WERI-Rb-1 (cell line): ENCODE measurements at regions not wholly inside any gene's neighbourhood (a gene's known extent, or its start where the extent isn't known, plus 50 kb on each side); places are given as distances from the start of the nearest gene placed in this dataset.

Experiments
- DNase-seq: peaks from one replicate; pipeline ENCODE4 v3.0.0-alpha.2; 2020
- H3K27ac ChIP-seq: fragments of 250-450 bp; sonication (Bioruptor Pico); 2 replicates; pipeline ENCODE4 v1.5.1; 2020; ENCODE audit warnings: mild to moderate bottlenecking, moderate library complexity
- H3K27me3 ChIP-seq: fragments of 250-450 bp; sonication (Bioruptor Pico); 2 replicates; pipeline ENCODE4 v1.5.1; 2021; ENCODE audit warnings: mild to moderate bottlenecking, low read depth, moderate library complexity; ENCODE audit not compliant: insufficient read depth, severe bottlenecking
- H3K36me3 ChIP-seq: fragments of 250-450 bp; sonication (Bioruptor Pico); 2 replicates; pipeline ENCODE4 v1.5.1; 2020; ENCODE audit warnings: mild to moderate bottlenecking, moderate library complexity
- H3K4me3 ChIP-seq: 2 replicates; pipeline ENCODE4 v1.5.1; 2011; ENCODE audit warnings: low read depth, mild to moderate bottlenecking, control low read depth, low read length
- H3K9me3 ChIP-seq: fragments of 250-450 bp; sonication (Bioruptor Pico); 2 replicates; pipeline ENCODE4 v1.5.1; 2021; ENCODE audit warnings: mild to moderate bottlenecking, moderate library complexity; ENCODE audit not compliant: severe bottlenecking
- CTCF ChIP-seq: IDR thresholded peaks from 2 replicates; pipeline ENCODE4 v1.5.1; 2011; ENCODE audit warnings: low read depth, mild to moderate bottlenecking, control low read depth, inconsistent platforms, low read length

DNA sequence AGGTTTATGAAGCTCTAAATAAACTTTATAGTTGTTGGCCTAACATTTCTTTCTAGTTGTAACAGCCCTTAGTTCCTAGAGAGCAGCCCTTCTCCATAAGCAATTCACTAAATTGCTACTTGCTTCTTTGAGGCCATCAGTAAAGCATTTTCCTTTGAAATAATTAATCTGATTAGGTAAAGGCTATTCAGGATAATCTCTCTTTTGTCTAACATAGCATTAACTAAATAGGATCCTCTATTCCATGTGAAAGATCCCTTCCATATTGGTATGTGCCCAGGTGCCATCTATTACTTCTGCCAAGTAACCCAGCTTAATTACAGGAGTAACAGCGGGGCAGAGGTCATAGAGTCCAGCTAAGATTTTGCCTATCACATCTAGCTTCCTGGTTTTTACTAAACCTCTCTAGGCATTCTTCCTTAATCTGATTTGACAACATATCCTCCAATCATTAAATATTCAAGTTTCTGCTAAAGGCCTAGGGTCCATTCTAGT, 1408.0 kb downstream of the PCDH18 start:
- no peak overlapping the region for H3K27ac ChIP-seq
- H3K4me3 ChIP-seq: no peak overlapping the region
- H3K9me3 ChIP-seq: no peaks in the 10 kb centered on the region
- TF ChIP-seq CTCF: no peak
- H3K36me3 ChIP-seq: no peaks in the 10 kb centered on the region
- peak; percentile 55 for DNase-seq
- H3K27me3 ChIP-seq: no peaks in the 10 kb centered on the region

GRCh38 chr4:136121426-136121825, 1410.9 kb downstream of the PCDH18 start:
- Histone ChIP-seq H3K9me3 (no peaks in the 10 kb centered on the region), H3K27ac (no peak overlapping the region), H3K36me3 (no peaks in the 10 kb centered on the region), H3K27me3 (no peaks in the 10 kb centered on the region), H3K4me3 (no peak overlapping the region)
- DNase-seq: no peak
- TF ChIP-seq CTCF: no peak

GRCh38 chr4:136113921-136114320, 1418.4 kb downstream of the PCDH18 start:
- H3K4me3 ChIP-seq: no peak overlapping the region
- H3K27ac ChIP-seq: no peak overlapping the region
- no peaks in the 10 kb centered on the region for H3K9me3 ChIP-seq
- TF ChIP-seq CTCF: no peak
- no peak for DNase-seq
- H3K27me3 ChIP-seq: no peaks in the 10 kb centered on the region
- no peaks in the 10 kb centered on the region for H3K36me3 ChIP-seq

DNA sequence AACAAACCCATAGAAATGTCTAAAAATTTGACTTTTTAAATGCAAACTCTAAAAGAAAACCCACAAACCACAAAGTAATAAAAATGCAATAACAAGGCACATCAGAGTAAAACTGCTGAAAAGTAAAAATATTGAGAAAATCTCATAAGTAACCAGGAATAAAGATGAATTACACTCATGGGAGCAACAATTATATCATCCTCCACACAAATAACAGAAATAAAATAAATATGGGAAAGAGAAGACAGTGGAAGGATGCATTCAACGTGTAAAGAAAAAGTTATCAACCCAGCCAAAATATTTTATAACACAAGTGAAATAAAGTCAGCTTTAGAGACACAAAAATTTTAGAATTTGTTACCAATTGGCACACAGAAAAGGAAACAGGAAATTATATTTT, 1420.2 kb downstream of the PCDH18 start:
- no peaks in the 10 kb centered on the region for H3K27me3 ChIP-seq
- no peak overlapping the region for H3K4me3 ChIP-seq
- H3K9me3 ChIP-seq: no peaks in the 10 kb centered on the region
- no peaks in the 10 kb centered on the region for H3K36me3 ChIP-seq
- TF ChIP-seq CTCF: no peak
- DNase-seq: no peak
- H3K27ac ChIP-seq: no peak overlapping the region

GRCh38 chr4:136106753-136107152, 1425.5 kb downstream of the PCDH18 start:
- no peaks in the 10 kb centered on the region for H3K27me3 ChIP-seq
- H3K36me3 ChIP-seq: no peaks in the 10 kb centered on the region
- TF ChIP-seq CTCF: no peak
- DNase-seq: no peak
- H3K4me3 ChIP-seq: no peak overlapping the region
- H3K9me3 ChIP-seq: no peaks in the 10 kb centered on the region
- no peak overlapping the region for H3K27ac ChIP-seq

DNA sequence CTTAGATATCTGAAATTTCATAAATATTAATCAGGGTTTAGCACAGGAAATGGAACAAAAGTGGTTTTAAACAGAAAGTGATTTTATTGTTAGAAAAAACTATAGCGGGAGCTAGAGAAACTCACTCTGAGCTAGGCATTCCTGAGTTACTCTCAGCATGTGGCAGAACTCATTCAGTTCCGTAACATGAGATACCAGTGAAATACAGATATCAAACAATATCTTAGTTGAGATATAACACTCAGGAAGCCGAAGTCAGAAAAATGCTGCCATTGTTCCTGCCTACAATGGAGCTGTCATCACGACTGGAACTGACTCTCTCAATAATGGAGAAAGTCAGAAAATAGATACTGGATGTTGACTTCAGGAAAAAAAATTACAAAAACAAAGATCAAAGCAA, 1428.7 kb downstream of the PCDH18 start:
- no peak for DNase-seq
- no peaks in the 10 kb centered on the region for H3K27me3 ChIP-seq
- H3K4me3 ChIP-seq: no peak overlapping the region
- H3K36me3 ChIP-seq: no peaks in the 10 kb centered on the region
- H3K9me3 ChIP-seq: no peaks in the 10 kb centered on the region
- H3K27ac ChIP-seq: no peak overlapping the region
- no peak for TF ChIP-seq CTCF
